KMS-11 (cell line): ENCODE measurements at regions not wholly inside any gene's neighbourhood (a gene's known extent, or its start where the extent isn't known, plus 50 kb on each side); places are given as distances from the start of the nearest gene placed in this dataset.

Experiments used
- H2AFZ ChIP-seq: fragments of 200-600 bp; sonication (generic); 2 replicates; pipeline ENCODE4 v1.6.1; 2016; ENCODE audit warnings: antibody characterized with exemption, mixed run types, low read depth
- H3K27ac ChIP-seq: fragments of 200-600 bp; sonication (generic); 2 replicates; pipeline ENCODE4 v1.6.1; 2016; ENCODE audit warnings: mild to moderate bottlenecking, mixed run types
- H3K27me3 ChIP-seq: fragments of 200-600 bp; sonication (generic); 2 replicates; pipeline ENCODE4 v1.6.1; 2017; ENCODE audit warnings: mild to moderate bottlenecking, low read depth, mixed run types, moderate library complexity; ENCODE audit not compliant: insufficient read depth
- H3K36me3 ChIP-seq: fragments of 200-600 bp; sonication (generic); 2 replicates; pipeline ENCODE4 v1.6.1; 2017; ENCODE audit warnings: mild to moderate bottlenecking, mixed run types; ENCODE audit not compliant: insufficient read depth
- H3K4me1 ChIP-seq: fragments of 200-600 bp; sonication (generic); 2 replicates; pipeline ENCODE4 v1.6.1; 2016; ENCODE audit warnings: mild to moderate bottlenecking, low read depth, mixed run types; ENCODE audit not compliant: poor library complexity, severe bottlenecking
- H3K4me2 ChIP-seq: fragments of 200-600 bp; sonication (generic); 2 replicates; pipeline ENCODE4 v1.7.0; 2016; ENCODE audit warnings: mild to moderate bottlenecking, mixed run types
- H3K4me3 ChIP-seq: fragments of 200-600 bp; sonication (generic); IDR thresholded peaks from 2 replicates; pipeline ENCODE4 v1.6.1; 2017; ENCODE audit warnings: low read depth, low read length, mixed read lengths; ENCODE audit not compliant: insufficient read depth
- H3K79me2 ChIP-seq: fragments of 200-600 bp; sonication (generic); 2 replicates; pipeline ENCODE4 v1.6.1; 2016; ENCODE audit warnings: low read depth, mixed run types; ENCODE audit not compliant: insufficient read depth
- H3K9ac ChIP-seq: fragments of 200-600 bp; sonication (generic); 2 replicates; pipeline ENCODE4 v1.6.1; 2016; ENCODE audit warnings: mild to moderate bottlenecking, mixed run types
- H4K20me1 ChIP-seq: fragments of 200-600 bp; sonication (generic); 2 replicates; pipeline ENCODE4 v1.6.1; 2016; ENCODE audit warnings: mild to moderate bottlenecking, mixed run types; ENCODE audit not compliant: insufficient read depth
- TF ChIP-seq, protein P1 (sequence below): fragments of 200-600 bp; sonication (generic); conservative IDR thresholded peaks from 2 replicates; pipeline ENCODE4 v1.6.1; 2017; ENCODE audit warnings: low read depth, mild to moderate bottlenecking, antibody characterized with exemption, low read length, moderate library complexity, mixed read lengths

GRCh38 chr22:45104313-45104712, 59.4 kb upstream of the NUP50 start:
- no peak overlapping the region for H3K4me3 ChIP-seq
- no peaks in the 10 kb centered on the region for H3K4me1 ChIP-seq
- no peaks in the 10 kb centered on the region for H3K36me3 ChIP-seq
- H4K20me1 ChIP-seq, result no peaks in the 10 kb centered on the region
- no peak overlapping the region for H3K9ac ChIP-seq
- H3K27me3 ChIP-seq, result peaks cover 18% of the 10 kb centered on the region; the same call in 1 of the 2 replicates
- H3K27ac ChIP-seq, result no peak overlapping the region
- no peak overlapping the region for H3K4me2 ChIP-seq
- TF ChIP-seq, protein P1, sequence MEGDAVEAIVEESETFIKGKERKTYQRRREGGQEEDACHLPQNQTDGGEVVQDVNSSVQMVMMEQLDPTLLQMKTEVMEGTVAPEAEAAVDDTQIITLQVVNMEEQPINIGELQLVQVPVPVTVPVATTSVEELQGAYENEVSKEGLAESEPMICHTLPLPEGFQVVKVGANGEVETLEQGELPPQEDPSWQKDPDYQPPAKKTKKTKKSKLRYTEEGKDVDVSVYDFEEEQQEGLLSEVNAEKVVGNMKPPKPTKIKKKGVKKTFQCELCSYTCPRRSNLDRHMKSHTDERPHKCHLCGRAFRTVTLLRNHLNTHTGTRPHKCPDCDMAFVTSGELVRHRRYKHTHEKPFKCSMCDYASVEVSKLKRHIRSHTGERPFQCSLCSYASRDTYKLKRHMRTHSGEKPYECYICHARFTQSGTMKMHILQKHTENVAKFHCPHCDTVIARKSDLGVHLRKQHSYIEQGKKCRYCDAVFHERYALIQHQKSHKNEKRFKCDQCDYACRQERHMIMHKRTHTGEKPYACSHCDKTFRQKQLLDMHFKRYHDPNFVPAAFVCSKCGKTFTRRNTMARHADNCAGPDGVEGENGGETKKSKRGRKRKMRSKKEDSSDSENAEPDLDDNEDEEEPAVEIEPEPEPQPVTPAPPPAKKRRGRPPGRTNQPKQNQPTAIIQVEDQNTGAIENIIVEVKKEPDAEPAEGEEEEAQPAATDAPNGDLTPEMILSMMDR, result no peak
- no peaks in the 10 kb centered on the region for H3K79me2 ChIP-seq
- no peak overlapping the region for H2AFZ ChIP-seq

DNA sequence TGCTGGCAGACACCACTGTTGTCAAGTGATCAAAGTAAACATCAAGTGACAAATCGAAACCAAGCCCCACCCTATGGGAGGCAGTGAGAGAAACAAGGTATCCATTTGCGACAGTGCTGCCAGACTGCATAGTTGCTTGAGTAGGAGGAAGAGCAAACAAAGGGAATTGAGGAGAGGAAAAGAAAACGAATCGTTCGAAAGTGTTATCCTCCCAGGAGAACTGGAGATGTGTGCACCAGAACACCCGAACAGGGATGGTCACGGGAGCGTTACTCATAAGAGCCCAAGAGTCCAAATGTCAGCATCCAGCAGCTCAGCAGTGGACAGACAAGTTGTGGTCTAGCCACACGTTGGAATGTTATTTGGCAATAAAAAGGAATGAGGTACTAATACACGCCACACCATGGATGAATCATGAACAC, 58.4 kb upstream of the NUP50 start:
- Histone ChIP-seq H2AFZ (no peak overlapping the region), H3K4me2 (no peak overlapping the region), H3K4me3 (no peak overlapping the region), H3K9ac (no peak overlapping the region), H3K79me2 (no peaks in the 10 kb centered on the region), H3K4me1 (no peaks in the 10 kb centered on the region), H3K27ac (no peak overlapping the region), H3K27me3 (peaks cover 18% of the 10 kb centered on the region; the same call in 1 of the 2 replicates), H3K36me3 (no peaks in the 10 kb centered on the region), H4K20me1 (no peaks in the 10 kb centered on the region)
- TF ChIP-seq, protein P1, result no peak

GRCh38 chr22:45107671-45108070, 56.1 kb upstream of the NUP50 start:
- TF ChIP-seq, protein P1, result no peak
- Histone ChIP-seq H3K27me3 (peaks cover 19% of the 10 kb centered on the region; the same call in 1 of the 2 replicates), H3K4me3 (no peak overlapping the region), H3K4me1 (no peaks in the 10 kb centered on the region), H3K79me2 (no peaks in the 10 kb centered on the region), H3K27ac (no peak overlapping the region), H3K9ac (no peak overlapping the region), H3K4me2 (no peak overlapping the region), H2AFZ (no peak overlapping the region), H3K36me3 (no peaks in the 10 kb centered on the region), H4K20me1 (no peaks in the 10 kb centered on the region)

DNA sequence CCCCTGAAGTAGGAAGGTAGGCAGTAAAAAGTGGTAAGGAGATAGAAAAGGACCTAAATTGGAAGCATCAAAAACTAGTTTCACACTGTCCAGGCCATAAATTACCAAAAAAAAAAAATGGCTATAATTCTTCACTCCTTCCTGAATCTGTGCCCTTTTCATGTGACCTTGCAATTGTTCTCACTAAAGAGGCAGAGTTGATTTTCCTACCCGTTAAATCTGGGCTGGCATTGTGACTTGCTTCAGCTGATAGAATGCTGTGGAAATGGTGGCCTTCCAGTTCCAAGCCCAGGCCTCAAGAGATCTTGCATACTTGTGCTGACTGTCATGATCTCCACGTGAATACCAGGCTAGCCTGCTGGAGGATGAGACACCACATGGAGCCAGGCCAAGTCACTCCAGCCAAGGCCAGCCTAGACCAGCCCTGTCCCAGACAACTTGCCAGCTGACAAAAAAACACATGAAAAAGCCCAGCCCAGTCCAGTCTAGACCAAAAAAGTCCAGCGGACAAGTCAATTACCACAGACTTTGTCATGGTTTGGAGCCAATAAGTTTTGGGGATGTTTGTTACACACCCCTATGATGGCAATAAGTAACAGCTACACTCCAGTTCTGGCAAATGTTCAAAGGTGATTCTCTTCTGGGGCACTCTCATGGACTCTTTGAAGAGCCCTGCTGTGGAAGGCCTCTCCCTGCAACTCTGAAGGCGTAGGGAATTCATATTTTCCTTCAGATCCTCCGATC, 51.4 kb upstream of the NUP50 start:
- Histone ChIP-seq H3K9ac (no peak overlapping the region), H4K20me1 (no peaks in the 10 kb centered on the region), H3K36me3 (no peaks in the 10 kb centered on the region), H3K27ac (no peak overlapping the region), H3K4me2 (no peak overlapping the region), H3K79me2 (no peaks in the 10 kb centered on the region), H3K27me3 (peaks cover 5% of the 10 kb centered on the region; the same call in 1 of the 2 replicates), H3K4me1 (no peaks in the 10 kb centered on the region), H2AFZ (no peak overlapping the region), H3K4me3 (no peak overlapping the region)
- TF ChIP-seq, protein P1, result no peak
